ENCODE measurements at regions not wholly inside any gene's neighbourhood (a gene's known extent, or its start where the extent isn't known, plus 50 kb on each side); places are given as distances from the start of the nearest gene placed in this dataset.

DNA sequence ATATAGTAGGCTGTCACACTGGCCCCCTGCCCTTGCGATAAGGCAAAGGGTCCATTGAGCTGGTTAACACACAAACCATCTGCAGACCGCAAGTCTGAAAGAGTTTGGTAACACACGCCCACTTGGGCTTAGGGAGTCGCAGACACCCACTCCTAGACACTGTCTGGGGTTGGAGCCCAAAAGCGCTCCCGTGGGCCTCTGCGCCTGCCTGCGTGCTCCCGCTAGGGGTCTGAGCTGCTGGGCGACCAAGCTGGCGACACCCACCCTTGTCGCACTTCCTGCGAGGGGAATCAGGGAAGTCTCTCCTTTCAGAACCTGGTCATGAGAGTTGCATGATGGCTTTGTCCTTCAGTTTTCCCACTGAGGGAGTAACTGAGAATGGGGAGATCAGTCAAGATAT lies 653.0 kb downstream of the HTR1B start:
- Mint-ChIP-seq H3K36me3 (no peaks in the 10 kb centered on the region), H3K4me3 (no peak overlapping the region)

DNA sequence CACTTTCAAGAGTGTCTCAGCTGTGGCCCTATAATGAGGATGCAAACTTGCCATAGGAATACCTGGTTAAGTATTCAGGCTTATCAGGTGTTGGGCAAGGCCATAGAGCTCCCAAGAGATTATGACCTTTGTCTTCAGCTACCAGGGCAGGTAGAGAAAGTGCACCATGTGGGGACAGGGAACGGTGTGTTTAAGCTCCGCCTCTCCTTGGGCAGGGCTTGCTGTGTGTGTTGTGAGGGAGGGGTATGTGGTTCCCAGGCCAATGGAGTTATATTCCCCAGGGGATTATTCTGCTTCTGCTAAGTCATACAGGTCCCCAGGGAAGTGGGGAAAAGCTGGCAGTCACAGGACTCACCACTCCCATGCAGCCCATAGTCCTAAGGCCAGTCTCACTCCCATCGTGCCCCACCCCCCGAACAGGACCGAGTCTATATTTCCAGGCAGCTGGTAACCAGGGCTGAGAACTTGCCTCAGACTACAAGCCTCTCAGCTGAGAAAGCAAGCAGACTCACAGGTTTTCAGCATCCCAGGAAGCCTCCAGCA lies 660.2 kb downstream of the HTR1B start:
- no peak for DNase-seq
- no peak overlapping the region for H3K27ac Mint-ChIP-seq
- no peaks in the 10 kb centered on the region for H3K36me3 Mint-ChIP-seq
- H3K4me1 Mint-ChIP-seq, result no peaks in the 10 kb centered on the region
- H3K9me3 Mint-ChIP-seq, result peaks cover 13 to 62% (median 40%) of the 10 kb centered on the region in 6 donors
- no peak overlapping the region for H3K4me3 Mint-ChIP-seq
- peaks cover 0 to under 1% (median 0%) of the 10 kb centered on the region in 3 donors for H3K27me3 Mint-ChIP-seq (ENCODE audit: low read depth in 3 of 3)

More for the DNA sequence above, 653.0 kb downstream of the HTR1B start:
- no peak overlapping the region for H3K27ac Mint-ChIP-seq
- no peak for DNase-seq
- peaks cover 10 to 64% (median 27%) of the 10 kb centered on the region in 6 donors for H3K9me3 Mint-ChIP-seq
- H3K27me3 Mint-ChIP-seq (ENCODE audit: low read depth in 3 of 3), result peaks cover 0 to 1% (median 0%) of the 10 kb centered on the region in 3 donors
- H3K4me1 Mint-ChIP-seq, result no peaks in the 10 kb centered on the region

- H3K27ac Mint-ChIP-seq, result no peak overlapping the region
- no peaks in the 10 kb centered on the region for H3K27me3 Mint-ChIP-seq (ENCODE audit: low read depth in 3 of 3)
- no peaks in the 10 kb centered on the region for H3K4me1 Mint-ChIP-seq
These were observed 670.9 kb downstream of the HTR1B start for GRCh38 chr6:76792394-76792793.

GRCh38 chr6:76790881-76791280 lies 672.4 kb downstream of the HTR1B start:
- Mint-ChIP-seq H3K9me3 (peaks cover 4 to 31% (median 21%) of the 10 kb centered on the region in 6 donors), H3K4me1 (no peaks in the 10 kb centered on the region), H3K4me3 (no peak overlapping the region), H3K36me3 (no peaks in the 10 kb centered on the region), H3K27ac (no peak overlapping the region), H3K27me3 (ENCODE audit: low read depth in 3 of 3) (peaks cover 0 to 2% (median 0%) of the 10 kb centered on the region in 3 donors)
- no peak for DNase-seq

More at GRCh38 chr6:76792394-76792793, 670.9 kb downstream of the HTR1B start:
- DNase-seq, result no peak
- Mint-ChIP-seq H3K36me3 (no peaks in the 10 kb centered on the region), H3K4me3 (no peak overlapping the region), H3K9me3 (peaks cover 5 to 34% (median 19%) of the 10 kb centered on the region in 6 donors)

GRCh38 chr6:76790045-76790796 lies 673.1 kb downstream of the HTR1B start:
- no peak overlapping the region for H3K27ac Mint-ChIP-seq
- DNase-seq, result no peak
- peaks cover 0 to 2% (median 0%) of the 10 kb centered on the region in 3 donors for H3K27me3 Mint-ChIP-seq (ENCODE audit: low read depth in 3 of 3)
- H3K9me3 Mint-ChIP-seq, result peaks cover 5 to 31% (median 22%) of the 10 kb centered on the region in 6 donors
- no peaks in the 10 kb centered on the region for H3K4me1 Mint-ChIP-seq
- H3K4me3 Mint-ChIP-seq, result no peak overlapping the region
- no peaks in the 10 kb centered on the region for H3K36me3 Mint-ChIP-seq

GRCh38 chr6:76789580-76789979 lies 673.7 kb downstream of the HTR1B start:
- peaks cover 8 to 35% (median 24%) of the 10 kb centered on the region in 6 donors for H3K9me3 Mint-ChIP-seq
- H3K4me3 Mint-ChIP-seq, result no peak overlapping the region
- peaks cover 0 to under 1% (median 0%) of the 10 kb centered on the region in 3 donors for H3K36me3 Mint-ChIP-seq
- H3K4me1 Mint-ChIP-seq, result no peaks in the 10 kb centered on the region
- DNase-seq, result no peak
- H3K27me3 Mint-ChIP-seq (ENCODE audit: low read depth in 3 of 3), result peaks cover 0 to 4% (median 0%) of the 10 kb centered on the region in 3 donors
- no peak overlapping the region for H3K27ac Mint-ChIP-seq

- H3K27ac Mint-ChIP-seq, result no peak overlapping the region
- no peaks in the 10 kb centered on the region for H3K4me1 Mint-ChIP-seq
- H3K36me3 Mint-ChIP-seq, result peaks cover 0 to 3% (median 0%) of the 10 kb centered on the region in 3 donors
- DNase-seq, result no peak
- no peak overlapping the region for H3K4me3 Mint-ChIP-seq
- H3K27me3 Mint-ChIP-seq (ENCODE audit: low read depth in 3 of 3), result peaks cover 0 to 4% (median 0%) of the 10 kb centered on the region in 3 donors
- H3K9me3 Mint-ChIP-seq, result peaks cover 8 to 47% (median 28%) of the 10 kb centered on the region in 6 donors
These were observed 675.1 kb downstream of the HTR1B start for GRCh38 chr6:76788155-76788554.

- no peak overlapping the region for H3K27ac Mint-ChIP-seq
- no peaks in the 10 kb centered on the region for H3K27me3 Mint-ChIP-seq (ENCODE audit: low read depth in 3 of 3)
- no peaks in the 10 kb centered on the region for H3K4me1 Mint-ChIP-seq
- peaks cover 8 to 42% (median 13%) of the 10 kb centered on the region in 6 donors for H3K9me3 Mint-ChIP-seq
- DNase-seq, result no peak
- no peak overlapping the region for H3K4me3 Mint-ChIP-seq
- H3K36me3 Mint-ChIP-seq, result no peaks in the 10 kb centered on the region
These were observed 684.2 kb downstream of the HTR1B start for GRCh38 chr6:76779068-76779467.

DNA sequence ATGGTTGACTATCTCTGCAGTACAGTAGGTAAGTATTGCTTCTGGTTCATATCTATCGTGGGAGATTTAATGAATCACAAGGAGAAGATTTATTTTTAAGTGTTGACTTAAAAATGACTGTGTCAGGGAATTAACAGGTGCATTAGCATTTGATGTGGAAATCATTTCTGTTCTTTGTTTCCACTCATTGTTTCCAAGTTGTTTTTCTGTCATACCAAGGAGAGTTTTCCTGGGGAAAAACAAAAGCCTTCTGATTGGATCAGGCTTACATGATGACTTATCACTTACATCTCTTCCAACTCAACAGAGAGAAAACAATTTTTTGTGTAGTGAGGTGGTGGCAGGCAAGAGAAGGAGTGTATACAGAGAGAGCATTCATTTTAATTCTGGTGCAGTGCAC lies 686.4 kb downstream of the HTR1B start:
- Mint-ChIP-seq H3K4me3 (no peak overlapping the region), H3K9me3 (peaks cover 2 to 45% (median 18%) of the 10 kb centered on the region in 6 donors), H3K4me1 (no peaks in the 10 kb centered on the region), H3K27ac (no peak overlapping the region), H3K27me3 (ENCODE audit: low read depth in 3 of 3) (peaks cover 0 to 2% (median 0%) of the 10 kb centered on the region in 3 donors), H3K36me3 (no peaks in the 10 kb centered on the region)
- no peak for DNase-seq

GRCh38 chr6:76774781-76775384 lies 688.4 kb downstream of the HTR1B start:
- H3K27ac Mint-ChIP-seq, result no peak overlapping the region
- DNase-seq, result no peak
- peaks cover 0 to 2% (median 0%) of the 10 kb centered on the region in 3 donors for H3K27me3 Mint-ChIP-seq (ENCODE audit: low read depth in 3 of 3)
- peaks cover 2 to 36% (median 18%) of the 10 kb centered on the region in 6 donors for H3K9me3 Mint-ChIP-seq
- H3K36me3 Mint-ChIP-seq, result no peaks in the 10 kb centered on the region
- H3K4me1 Mint-ChIP-seq, result no peaks in the 10 kb centered on the region
- H3K4me3 Mint-ChIP-seq, result no peak overlapping the region

DNA sequence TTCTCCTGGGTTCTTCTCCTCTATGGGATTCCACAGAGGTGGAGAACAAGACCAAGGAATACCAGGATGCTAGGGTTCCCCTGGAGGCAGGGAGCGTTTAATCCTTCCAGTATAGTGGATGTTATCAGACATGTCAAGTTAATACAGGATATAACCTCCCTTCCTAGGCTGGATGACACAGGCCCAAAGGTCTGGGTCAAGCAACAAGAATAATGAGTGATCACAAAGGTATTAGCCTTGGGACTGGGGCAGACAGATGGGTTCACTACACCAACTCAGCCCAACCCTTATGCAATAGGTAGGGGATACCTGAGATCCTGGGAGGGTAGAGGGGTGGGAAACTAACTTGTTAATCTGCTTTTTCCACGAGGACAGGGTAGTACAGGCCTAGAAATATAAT lies 690.3 kb downstream of the HTR1B start:
- no peak overlapping the region for H3K27ac Mint-ChIP-seq
- no peak for DNase-seq
- H3K4me1 Mint-ChIP-seq, result no peaks in the 10 kb centered on the region
- peaks cover 2 to 36% (median 14%) of the 10 kb centered on the region in 6 donors for H3K9me3 Mint-ChIP-seq
- H3K4me3 Mint-ChIP-seq, result no peak overlapping the region
- peaks cover 0 to 2% (median 0%) of the 10 kb centered on the region in 3 donors for H3K27me3 Mint-ChIP-seq (ENCODE audit: low read depth in 3 of 3)
- no peaks in the 10 kb centered on the region for H3K36me3 Mint-ChIP-seq

DNA sequence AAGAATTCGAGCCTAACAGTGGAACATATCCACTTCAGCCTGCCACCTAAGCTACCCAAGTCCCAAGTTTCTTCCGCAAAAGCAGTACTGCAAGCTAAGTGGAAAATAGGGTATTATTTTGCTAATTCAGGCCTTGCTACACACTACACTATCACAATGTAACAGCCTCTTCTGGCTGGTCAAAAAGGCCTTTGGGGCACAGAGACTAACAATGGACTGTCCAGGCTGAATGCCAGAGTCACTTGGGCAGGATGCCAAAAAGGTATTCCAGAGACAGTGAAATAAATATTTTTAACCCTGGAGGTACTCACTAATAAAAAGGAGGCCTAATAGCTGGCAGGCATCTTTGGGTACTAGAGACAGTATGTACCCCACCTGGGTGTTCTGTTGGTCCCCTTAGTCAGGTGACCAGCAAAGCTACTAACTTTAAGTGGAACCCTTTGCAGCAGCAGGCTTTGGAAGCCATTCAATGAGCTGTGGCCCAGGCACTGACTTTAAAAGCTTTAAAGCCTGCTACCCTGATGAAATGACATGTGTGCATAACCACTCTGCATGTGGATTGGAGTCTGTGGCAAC lies 692.1 kb downstream of the HTR1B start:
- DNase-seq, result no peak
- peaks cover 0 to 2% (median 0%) of the 10 kb centered on the region in 3 donors for H3K27me3 Mint-ChIP-seq (ENCODE audit: low read depth in 3 of 3)

GRCh38 chr6:76770281-76770680 lies 693.0 kb downstream of the HTR1B start:
- peaks cover 2 to 30% (median 16%) of the 10 kb centered on the region in 6 donors for H3K9me3 Mint-ChIP-seq
- H3K36me3 Mint-ChIP-seq, result no peaks in the 10 kb centered on the region
- peaks cover 0 to 2% (median 0%) of the 10 kb centered on the region in 3 donors for H3K27me3 Mint-ChIP-seq (ENCODE audit: low read depth in 3 of 3)
- DNase-seq, result no peak
- no peak overlapping the region for H3K27ac Mint-ChIP-seq
- H3K4me1 Mint-ChIP-seq, result no peaks in the 10 kb centered on the region
- H3K4me3 Mint-ChIP-seq, result no peak overlapping the region

More for the DNA sequence above, 692.1 kb downstream of the HTR1B start:
- H3K27ac Mint-ChIP-seq, result no peak overlapping the region
- H3K36me3 Mint-ChIP-seq, result no peaks in the 10 kb centered on the region
- H3K4me3 Mint-ChIP-seq, result no peak overlapping the region
- H3K9me3 Mint-ChIP-seq, result peaks cover 2 to 27% (median 17%) of the 10 kb centered on the region in 6 donors
- no peaks in the 10 kb centered on the region for H3K4me1 Mint-ChIP-seq

DNA sequence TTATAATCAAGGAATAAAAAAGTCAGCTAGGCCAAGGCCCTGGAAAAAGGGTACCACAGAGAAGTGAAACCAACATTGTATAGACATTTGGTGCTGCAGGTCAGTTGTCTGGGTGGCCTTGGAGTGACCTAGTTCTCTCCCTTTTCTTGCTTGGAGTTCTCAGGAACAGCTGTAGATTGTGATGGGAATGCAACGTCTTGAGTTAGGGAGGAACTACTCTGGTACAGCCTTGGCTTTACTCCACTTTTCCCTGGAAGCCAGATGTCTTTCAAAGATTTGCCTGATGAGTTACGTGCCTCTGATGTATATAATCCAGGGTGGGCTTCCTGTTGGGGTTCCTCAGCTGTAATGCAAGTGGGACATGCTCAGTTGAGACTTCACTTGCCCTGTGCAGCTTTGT lies 694.7 kb downstream of the HTR1B start:
- H3K36me3 Mint-ChIP-seq, result no peaks in the 10 kb centered on the region
- DNase-seq, result no peak
- H3K27me3 Mint-ChIP-seq (ENCODE audit: low read depth in 3 of 3), result peaks cover 0 to 2% (median 0%) of the 10 kb centered on the region in 3 donors
- no peaks in the 10 kb centered on the region for H3K4me1 Mint-ChIP-seq
- H3K4me3 Mint-ChIP-seq, result no peak overlapping the region
- H3K9me3 Mint-ChIP-seq, result peaks cover 2 to 26% (median 11%) of the 10 kb centered on the region in 6 donors
- no peak overlapping the region for H3K27ac Mint-ChIP-seq
